ENCODE measurements at regions not wholly inside any gene's neighbourhood (a gene's known extent, or its start where the extent isn't known, plus 50 kb on each side); places are given as distances from the start of the nearest gene placed in this dataset.

- TF ChIP-seq, protein P1, sequence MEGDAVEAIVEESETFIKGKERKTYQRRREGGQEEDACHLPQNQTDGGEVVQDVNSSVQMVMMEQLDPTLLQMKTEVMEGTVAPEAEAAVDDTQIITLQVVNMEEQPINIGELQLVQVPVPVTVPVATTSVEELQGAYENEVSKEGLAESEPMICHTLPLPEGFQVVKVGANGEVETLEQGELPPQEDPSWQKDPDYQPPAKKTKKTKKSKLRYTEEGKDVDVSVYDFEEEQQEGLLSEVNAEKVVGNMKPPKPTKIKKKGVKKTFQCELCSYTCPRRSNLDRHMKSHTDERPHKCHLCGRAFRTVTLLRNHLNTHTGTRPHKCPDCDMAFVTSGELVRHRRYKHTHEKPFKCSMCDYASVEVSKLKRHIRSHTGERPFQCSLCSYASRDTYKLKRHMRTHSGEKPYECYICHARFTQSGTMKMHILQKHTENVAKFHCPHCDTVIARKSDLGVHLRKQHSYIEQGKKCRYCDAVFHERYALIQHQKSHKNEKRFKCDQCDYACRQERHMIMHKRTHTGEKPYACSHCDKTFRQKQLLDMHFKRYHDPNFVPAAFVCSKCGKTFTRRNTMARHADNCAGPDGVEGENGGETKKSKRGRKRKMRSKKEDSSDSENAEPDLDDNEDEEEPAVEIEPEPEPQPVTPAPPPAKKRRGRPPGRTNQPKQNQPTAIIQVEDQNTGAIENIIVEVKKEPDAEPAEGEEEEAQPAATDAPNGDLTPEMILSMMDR (IDR thresholded peaks at IDR 0.05), result no peak
- TF ChIP-seq POLR2AphosphoS5 (IDR thresholded peaks at IDR 0.05) (no peak), EP300 (IDR thresholded peaks at IDR 0.05) (no peak)
These were observed 152.7 kb downstream of the ADCYAP1 start for GRCh38 chr18:1057367-1057766.

Measured in stomach (tissue), 4 donors.